ENCODE measurements at regions not wholly inside any gene's neighbourhood (a gene's known extent, or its start where the extent isn't known, plus 50 kb on each side); places are given as distances from the start of the nearest gene placed in this dataset.

- TF ChIP-seq CTCF (IDR thresholded peaks at IDR 0.05; ENCODE audit: low read length) (no peak), EZH2 (IDR thresholded peaks at IDR 0.05; ENCODE audit: borderline replicate concordance, low read length) (no peak)
These were observed 393.2 kb downstream of the DLEU7 start for GRCh38 chr13:50450279-50450678.

Data from OCI-LY1 (cell line).